NAMALWA (cell line): ENCODE measurements at regions not wholly inside any gene's neighbourhood (a gene's known extent, or its start where the extent isn't known, plus 50 kb on each side); places are given as distances from the start of the nearest gene placed in this dataset.

Experiments used
- DNase-seq: peaks from one replicate; pipeline ENCODE4 v3.0.0-alpha.2; 2015; ENCODE audit warnings: low spot score

- DNase-seq: no peak
Measured at GRCh38 chr2:7930800-7931635, 750.8 kb upstream of the ID2 start.

- DNase-seq: no peak
Measured at GRCh38 chr2:7931808-7932207, 750.0 kb upstream of the ID2 start.

GRCh38 chr2:7933672-7934071 lies 748.2 kb upstream of the ID2 start:
- no peak for DNase-seq

- no peak for DNase-seq
Measured at GRCh38 chr2:7934476-7934875, 747.4 kb upstream of the ID2 start.

GRCh38 chr2:7937082-7937481 lies 744.8 kb upstream of the ID2 start:
- DNase-seq: no peak

GRCh38 chr2:7940723-7941122 lies 741.1 kb upstream of the ID2 start:
- DNase-seq: no peak

DNA sequence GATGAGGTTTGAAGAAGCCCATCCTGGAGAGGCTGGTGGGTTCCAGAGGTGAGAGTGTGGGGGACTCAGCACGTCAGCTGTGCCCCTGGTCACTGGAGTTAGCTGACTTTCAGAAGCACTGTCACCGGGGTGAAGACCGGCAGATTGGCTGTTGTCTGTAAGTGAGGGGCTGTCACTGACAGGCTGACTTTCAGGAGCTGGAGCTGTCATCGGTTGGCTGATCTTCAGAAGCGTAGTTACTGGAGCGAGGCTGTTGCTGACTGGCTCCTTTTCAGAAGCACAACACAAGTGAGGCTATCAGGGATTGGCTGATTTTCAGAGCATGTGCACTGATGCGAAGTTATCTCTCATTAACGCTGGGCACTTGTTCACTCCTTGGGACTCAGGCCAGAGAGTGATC lies 738.4 kb upstream of the ID2 start:
- no peak for DNase-seq

GRCh38 chr2:7945026-7945425 lies 736.8 kb upstream of the ID2 start:
- no peak for DNase-seq

DNA sequence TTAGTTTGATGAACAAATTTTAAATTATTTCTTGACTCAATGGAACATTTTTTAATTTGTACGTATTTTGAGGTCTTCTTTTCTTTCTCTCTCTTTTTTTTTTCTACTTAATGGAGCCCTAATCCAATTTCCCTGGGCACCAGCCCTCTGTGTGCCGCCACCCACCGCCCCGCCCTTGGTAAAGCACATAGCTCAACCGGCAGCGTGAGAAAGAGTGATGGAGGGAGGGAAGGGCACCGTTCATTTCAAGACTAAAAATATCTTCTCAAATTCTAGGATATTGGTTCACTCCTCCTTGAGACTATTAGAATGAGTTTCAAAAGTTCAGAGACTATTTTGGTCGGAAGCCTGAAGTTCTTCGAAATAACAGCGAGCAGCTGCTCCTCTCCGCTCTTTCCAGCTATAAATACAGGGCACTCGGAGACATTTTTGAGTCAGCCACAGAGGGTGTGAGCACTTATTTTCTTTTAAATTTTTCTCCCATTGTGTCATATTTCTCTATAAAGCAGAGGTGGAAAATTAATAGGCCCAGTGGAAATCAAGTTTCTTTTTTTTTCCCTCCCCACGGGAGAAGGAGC lies 731.7 kb upstream of the ID2 start:
- DNase-seq: no peak

DNA sequence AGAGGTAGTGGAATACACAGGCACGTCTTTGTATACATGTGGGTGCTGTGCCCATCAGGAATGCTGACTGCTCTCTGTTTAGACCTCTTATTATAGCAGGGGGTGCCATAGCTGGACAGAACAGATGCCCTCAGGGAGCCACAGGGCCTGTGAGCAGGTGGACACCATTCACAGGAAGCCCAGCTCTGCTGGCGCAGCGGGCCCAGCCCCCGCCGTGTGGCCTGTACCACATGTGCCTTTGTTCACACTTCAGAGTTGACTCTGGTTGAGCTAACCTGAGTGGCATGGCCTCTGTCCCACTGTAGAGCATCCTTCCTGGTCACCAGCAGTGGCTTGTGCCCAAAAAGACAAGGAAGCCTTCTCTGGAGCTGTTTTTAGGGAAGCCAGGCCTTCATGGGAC lies 730.9 kb upstream of the ID2 start:
- DNase-seq: no peak

GRCh38 chr2:7951490-7951889 lies 730.4 kb upstream of the ID2 start:
- no peak for DNase-seq

DNA sequence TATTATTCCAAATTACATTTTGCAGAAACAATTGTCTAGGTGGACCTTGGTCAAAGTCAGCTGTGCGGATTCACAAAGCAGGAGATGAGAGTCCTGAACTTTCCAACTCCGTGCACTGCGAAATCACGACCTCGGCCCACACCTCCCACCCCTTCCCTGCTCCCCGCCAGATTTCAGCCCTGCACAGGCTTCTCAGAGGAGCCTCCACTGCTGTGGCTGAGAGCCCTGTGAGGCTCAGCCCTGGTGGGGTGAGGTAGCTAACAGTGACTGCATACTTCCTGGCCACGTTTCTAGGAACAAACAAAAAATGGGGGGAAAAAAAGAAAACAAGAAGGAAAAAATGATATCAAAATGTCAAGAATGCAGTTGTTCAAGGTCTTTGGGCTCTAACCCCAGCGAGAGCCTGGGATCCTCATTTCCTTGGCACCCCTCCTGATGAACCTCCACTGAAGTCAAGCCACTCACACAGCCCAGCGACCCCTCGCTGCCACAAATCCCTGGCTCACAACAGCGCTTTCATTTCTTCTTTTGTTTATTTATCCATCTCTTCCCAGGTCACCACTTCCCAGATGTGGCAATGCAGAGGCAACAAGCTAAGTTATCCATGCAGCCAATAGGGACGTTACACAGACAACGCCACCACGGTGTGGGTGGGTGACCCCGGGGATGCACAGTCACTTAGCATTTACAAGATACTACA lies 729.7 kb upstream of the ID2 start:
- no peak for DNase-seq

- DNase-seq: no peak
Measured at GRCh38 chr2:7953195-7953594, 728.7 kb upstream of the ID2 start.

DNA sequence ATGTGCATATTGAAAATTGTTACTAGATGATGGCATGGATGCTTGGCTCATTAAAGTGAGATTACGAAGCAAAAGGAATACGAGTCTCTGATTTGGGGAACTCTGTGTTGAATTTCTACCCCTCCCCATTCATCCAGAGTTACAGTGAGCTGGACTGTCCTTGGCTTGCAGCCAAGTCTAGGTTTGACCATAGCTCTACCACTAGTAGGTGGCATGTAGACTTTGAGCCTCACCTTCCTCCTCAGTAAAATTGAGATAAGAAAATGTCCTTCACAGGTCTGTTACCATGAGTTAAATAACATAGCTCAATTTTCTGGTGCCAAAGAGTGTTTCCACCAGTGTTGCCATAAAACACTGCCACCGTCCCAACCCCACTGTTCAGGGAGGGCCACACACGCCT lies 727.6 kb upstream of the ID2 start:
- no peak for DNase-seq

DNA sequence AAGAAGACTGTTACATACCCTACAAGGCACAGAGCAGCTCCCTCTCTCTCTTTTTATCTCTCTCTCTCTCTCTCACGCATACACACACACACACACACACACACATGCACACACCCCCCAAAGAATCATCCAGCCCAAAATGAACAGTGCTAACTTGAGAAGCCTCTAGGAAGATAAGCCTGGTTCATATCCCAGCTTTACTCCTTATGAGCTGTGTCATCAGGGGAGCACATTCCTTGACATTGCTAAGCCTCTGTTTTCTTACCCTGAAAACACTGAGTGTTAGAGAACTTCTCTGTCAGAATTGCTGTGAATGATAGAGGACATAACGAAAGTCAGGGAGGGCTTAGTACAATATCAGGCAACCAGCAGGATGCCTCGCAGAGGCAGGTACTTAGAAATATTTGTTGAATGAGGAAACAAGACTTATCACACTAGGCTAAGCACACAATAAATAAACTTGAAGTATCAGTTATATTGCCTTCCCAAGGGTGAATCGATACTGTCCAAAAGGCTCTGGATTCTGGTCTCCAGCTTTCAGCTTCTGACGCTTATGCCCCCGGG lies 725.6 kb upstream of the ID2 start:
- DNase-seq: no peak

GRCh38 chr2:7961550-7961949 lies 720.3 kb upstream of the ID2 start:
- DNase-seq: no peak

DNA sequence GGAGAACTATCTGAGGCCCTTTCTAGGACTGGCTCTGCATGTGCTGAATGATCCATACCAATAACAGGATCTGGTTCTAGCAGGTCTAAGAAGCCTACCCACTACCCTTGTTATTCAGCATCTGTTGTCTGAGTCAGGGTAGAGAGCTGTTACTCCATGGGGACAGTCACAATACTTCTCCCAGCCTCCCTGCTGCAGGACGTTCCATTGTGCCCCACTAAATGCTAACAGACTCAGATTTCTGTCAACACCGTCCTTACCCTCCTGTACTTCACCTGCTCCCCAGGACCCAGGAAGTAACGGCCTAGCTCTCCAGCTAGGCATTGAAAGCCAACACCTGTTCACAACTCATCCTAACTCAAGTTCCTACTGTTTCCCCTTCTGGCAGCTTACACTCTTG lies 719.7 kb upstream of the ID2 start:
- DNase-seq: no peak

- no peak for DNase-seq
Measured at GRCh38 chr2:7963787-7964186, 718.1 kb upstream of the ID2 start.

GRCh38 chr2:7966032-7966431 lies 715.8 kb upstream of the ID2 start:
- DNase-seq: no peak

DNA sequence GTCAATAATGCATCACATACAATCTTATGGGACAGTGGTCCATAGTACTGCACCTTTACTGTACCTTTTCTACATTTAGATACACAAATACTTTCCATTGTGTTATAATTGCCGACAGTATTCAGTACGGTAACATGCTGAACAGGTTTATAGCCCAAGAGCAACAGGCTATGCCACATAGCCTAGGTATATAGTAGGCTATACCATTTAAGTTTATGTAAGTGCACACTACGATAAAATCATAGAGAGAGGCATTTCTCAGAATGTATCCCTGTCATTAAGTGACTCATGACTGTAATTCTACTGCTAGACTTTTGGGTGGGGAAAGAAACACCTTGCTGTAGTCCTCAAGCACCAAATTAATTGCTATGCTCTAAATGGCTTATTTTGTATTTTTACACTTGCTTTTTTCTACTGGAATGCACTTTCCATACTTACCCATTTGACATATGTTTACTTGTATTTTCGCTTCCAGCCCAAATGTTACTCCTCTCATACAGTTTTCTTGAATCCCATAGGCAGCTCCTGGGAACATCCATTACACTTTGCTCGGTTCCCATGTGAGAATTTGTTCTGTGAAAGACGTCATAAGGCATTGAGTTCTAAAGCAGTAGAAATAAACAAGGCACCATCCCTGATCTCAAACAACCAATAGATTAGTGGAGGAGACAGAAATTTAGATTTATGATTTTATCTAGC lies 714.0 kb upstream of the ID2 start:
- no peak for DNase-seq

DNA sequence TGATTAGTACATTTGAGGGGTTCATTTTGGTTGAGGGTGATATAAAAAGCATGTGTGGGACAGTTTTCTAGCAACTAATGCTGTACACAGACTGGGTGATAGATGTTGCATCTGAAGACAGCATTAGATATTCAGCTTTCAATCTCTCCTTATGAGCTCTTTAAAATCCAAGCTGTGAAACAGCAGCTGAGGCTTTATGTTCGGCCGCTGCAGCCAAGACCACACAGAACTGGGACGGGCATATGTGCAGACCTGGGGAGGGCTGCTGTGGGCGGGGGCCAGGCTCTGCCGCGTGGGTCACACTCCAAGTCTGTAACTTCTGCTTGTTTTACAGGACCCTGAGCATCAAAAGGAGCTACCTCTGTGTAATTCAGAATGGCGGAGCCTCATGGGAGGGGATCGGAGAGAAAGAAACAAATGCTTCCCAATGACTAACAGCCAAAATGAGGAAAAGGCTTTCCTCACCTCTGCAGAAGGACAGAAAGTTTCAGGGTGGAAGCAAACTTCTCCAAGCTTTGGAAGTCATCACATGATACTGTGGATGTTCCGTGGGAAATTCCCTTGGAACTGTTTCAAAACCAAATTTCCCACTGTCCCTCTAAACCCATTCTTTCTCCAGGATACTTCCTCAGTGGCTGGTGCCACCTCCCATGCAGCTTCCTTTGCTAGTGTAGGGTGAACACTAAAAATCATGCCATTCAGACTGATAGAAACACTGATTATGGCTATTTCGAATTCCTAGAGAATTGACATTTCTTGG lies 711.9 kb upstream of the ID2 start:
- no peak for DNase-seq

DNA sequence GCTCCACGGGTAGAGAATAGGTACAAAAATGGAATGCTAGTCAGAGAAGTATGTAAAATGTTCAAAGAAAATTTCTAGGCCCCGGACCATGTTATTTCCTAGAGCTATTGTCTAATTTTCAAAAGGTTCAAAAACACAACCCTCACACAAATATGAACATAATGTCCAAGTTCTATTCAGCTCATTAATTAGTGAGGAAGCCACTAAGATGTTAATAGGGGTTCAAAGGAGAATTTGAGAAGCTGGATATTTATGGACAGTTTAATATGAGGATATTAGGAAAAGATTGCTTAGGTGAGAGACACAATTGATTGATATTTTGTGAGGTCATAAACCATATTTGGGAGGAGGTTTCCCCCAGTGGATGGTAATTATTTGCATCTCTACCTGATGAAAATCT lies 710.6 kb upstream of the ID2 start:
- DNase-seq: no peak
